ENCODE measurements at regions not wholly inside any gene's neighbourhood (a gene's known extent, or its start where the extent isn't known, plus 50 kb on each side); places are given as distances from the start of the nearest gene placed in this dataset.

DNA sequence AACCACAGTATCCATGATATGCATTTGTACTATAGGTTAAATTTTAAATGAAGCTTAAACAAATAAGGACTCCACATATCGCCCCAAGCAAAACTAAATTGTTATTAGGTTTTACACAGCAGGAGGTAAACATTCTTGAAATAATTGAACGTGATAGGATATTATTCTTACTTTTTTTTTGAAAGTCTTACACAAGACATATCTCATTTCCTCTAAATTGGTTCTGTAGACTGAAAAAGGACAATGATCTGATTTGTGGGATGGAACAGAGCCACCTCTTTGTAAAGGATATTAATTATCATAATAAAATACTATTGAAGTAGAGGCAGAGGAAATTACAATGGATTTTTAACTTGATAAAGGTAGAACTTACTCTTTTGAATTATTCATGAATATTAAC is 155.1 kb upstream of the SEMA3D start:
- TF ChIP-seq, protein P1, sequence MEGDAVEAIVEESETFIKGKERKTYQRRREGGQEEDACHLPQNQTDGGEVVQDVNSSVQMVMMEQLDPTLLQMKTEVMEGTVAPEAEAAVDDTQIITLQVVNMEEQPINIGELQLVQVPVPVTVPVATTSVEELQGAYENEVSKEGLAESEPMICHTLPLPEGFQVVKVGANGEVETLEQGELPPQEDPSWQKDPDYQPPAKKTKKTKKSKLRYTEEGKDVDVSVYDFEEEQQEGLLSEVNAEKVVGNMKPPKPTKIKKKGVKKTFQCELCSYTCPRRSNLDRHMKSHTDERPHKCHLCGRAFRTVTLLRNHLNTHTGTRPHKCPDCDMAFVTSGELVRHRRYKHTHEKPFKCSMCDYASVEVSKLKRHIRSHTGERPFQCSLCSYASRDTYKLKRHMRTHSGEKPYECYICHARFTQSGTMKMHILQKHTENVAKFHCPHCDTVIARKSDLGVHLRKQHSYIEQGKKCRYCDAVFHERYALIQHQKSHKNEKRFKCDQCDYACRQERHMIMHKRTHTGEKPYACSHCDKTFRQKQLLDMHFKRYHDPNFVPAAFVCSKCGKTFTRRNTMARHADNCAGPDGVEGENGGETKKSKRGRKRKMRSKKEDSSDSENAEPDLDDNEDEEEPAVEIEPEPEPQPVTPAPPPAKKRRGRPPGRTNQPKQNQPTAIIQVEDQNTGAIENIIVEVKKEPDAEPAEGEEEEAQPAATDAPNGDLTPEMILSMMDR (IDR thresholded peaks at IDR 0.05; ENCODE audit: low read depth, low read length, poor library complexity, severe bottlenecking) = no peak
- TF ChIP-seq EZH2phosphoT487 (IDR thresholded peaks at IDR 0.05; ENCODE audit: borderline replicate concordance, low read length) = no peak
